Activated T-cell treated with anti-CD3 and anti-CD28 coated beads, Interleukin-2, amount 50 U/mL, for 72 hours (primary cell): ENCODE measurements at regions not wholly inside any gene's neighbourhood (a gene's known extent, or its start where the extent isn't known, plus 50 kb on each side); places are given as distances from the start of the nearest gene placed in this dataset.

ENCODE experiments used
- ATAC-seq, 2 donors: fragments of 150-1000 bp; cut with Tn5 transposase; replicated peaks in 1 of 2; 2 replicates each; pipeline ENCODE4 v1.10.0; 2021; ENCODE audit warnings: moderate library complexity in 2 of 2, mild to moderate bottlenecking in 1 of 2
- DNase-seq, 2 donors: peaks; one replicate each; pipeline ENCODE4 v3.0.0; 2021 to 2022; ENCODE audit warnings: mixed read lengths in 1 of 2
- H3K27ac Mint-ChIP-seq: one replicate; pipeline ENCODE4 v1.8.0; 2022; ENCODE audit warnings: mild to moderate bottlenecking, moderate library complexity, mixed read lengths
- H3K27me3 Mint-ChIP-seq: one replicate; pipeline ENCODE4 v1.8.0; 2022; ENCODE audit warnings: low read depth, mixed read lengths
- H3K36me3 Mint-ChIP-seq, 2 donors: one replicate each; pipeline ENCODE4 v1.8.0; 2022; ENCODE audit warnings: mixed read lengths in 2 of 2, mild to moderate bottlenecking in 1 of 2; ENCODE audit not compliant: insufficient read depth in 2 of 2
- H3K4me1 Mint-ChIP-seq: one replicate; pipeline ENCODE4 v1.8.0; 2022; ENCODE audit warnings: low read depth, mixed read lengths
- H3K4me3 Mint-ChIP-seq, 2 donors: one replicate each; pipeline ENCODE4 v1.8.0; 2022; ENCODE audit warnings: mild to moderate bottlenecking in 2 of 2, mixed read lengths in 2 of 2, moderate library complexity in 2 of 2
- H3K9me3 Mint-ChIP-seq, 2 donors: one replicate each; pipeline ENCODE4 v1.8.0; 2022; ENCODE audit warnings: mixed read lengths in 2 of 2

DNA sequence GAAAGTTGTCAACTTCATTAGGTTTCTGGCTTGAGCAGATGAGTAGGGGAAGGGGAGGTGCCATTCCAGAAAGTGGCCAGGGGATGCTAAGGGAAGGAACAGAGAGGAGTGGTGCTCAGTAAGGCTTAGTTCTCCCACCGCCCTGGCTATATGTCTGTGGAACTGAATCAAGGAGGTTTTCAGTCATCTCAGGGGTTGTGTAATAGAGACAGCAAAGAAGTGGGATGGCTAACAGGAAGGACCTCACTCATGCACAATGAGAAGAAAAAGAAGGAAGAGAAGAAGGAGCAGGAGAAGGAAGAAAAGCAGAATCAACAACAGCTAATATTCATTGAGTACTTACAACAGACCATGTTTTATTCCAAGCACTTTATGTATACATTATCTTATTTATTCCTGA lies 368.7 kb downstream of the MID1IP1 start:
- H3K4me3 Mint-ChIP-seq: no peak overlapping the region
- DNase-seq (no peak), ATAC-seq (no peak)
- H3K27ac Mint-ChIP-seq: no peak overlapping the region
- H3K9me3 Mint-ChIP-seq: no peaks in the 10 kb centered on the region
- H3K36me3 Mint-ChIP-seq: no peaks in the 10 kb centered on the region
- peaks cover 46% of the 10 kb centered on the region for H3K4me1 Mint-ChIP-seq
- H3K27me3 Mint-ChIP-seq: peaks cover 23% of the 10 kb centered on the region

DNA sequence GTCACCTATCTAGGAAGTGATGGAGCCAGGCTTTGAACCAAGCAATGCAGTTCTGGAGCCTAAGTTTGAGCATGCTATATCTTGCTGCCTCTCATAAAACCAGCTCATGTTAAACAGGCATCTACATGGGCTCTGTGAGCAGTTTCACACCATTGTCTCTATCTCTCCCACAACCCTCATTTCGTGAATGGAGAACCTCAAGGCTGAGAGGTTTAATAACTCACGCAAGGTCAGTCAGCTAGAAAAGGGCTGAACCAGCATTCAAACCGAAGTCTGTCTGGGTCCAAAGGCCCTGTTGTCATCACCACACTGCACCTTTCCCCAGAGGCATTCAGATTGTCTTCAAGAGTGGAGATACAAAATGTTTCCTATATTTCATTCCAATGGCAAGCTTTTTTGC lies 369.2 kb downstream of the MID1IP1 start:
- Mint-ChIP-seq H3K27ac (no peak overlapping the region), H3K4me3 (no peak overlapping the region), H3K36me3 (no peaks in the 10 kb centered on the region), H3K9me3 (no peaks in the 10 kb centered on the region), H3K27me3 (peaks cover 18% of the 10 kb centered on the region), H3K4me1 (peaks cover 46% of the 10 kb centered on the region)
- no peak for ATAC-seq
- DNase-seq: no peak

- H3K27me3 Mint-ChIP-seq: peaks cover 10% of the 10 kb centered on the region
- H3K4me1 Mint-ChIP-seq: peaks cover 49% of the 10 kb centered on the region
- ATAC-seq (no peak), DNase-seq (no peak)
- no peak overlapping the region for H3K27ac Mint-ChIP-seq
- no peak overlapping the region for H3K4me3 Mint-ChIP-seq
- H3K36me3 Mint-ChIP-seq: no peaks in the 10 kb centered on the region
- no peaks in the 10 kb centered on the region for H3K9me3 Mint-ChIP-seq
These were observed 370.4 kb downstream of the MID1IP1 start for GRCh38 chrX:39171686-39172085.

DNA sequence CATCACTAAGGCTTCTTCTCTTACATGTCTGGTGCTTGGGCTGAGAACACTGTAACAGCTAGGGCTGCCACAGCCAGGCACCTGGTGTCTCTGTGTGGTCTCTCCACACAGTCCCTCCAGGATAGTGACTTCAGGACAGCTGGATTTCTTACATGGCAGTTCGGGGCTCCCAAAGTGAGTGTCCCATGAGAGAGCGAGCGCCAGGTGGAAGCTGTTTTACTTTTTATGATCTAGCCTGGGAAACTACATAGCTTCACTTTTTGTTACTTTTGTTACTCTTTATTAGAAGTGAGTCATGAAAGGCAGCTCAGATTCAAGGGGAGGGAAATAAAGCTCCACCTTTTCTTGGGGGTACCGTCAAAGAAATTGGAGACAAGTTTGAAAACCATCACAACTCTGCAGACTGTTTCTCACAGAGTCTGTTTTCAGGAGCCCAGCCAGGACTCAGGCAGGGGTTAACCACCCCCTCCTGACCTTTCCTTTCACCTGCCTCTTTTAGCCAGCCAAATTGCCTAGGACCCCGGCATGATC lies 373.0 kb downstream of the MID1IP1 start:
- Mint-ChIP-seq H3K27ac (no peak overlapping the region), H3K27me3 (peaks cover 2% of the 10 kb centered on the region), H3K4me3 (peak overlapping the region; percentile 62 to 74), H3K4me1 (peaks cover 42% of the 10 kb centered on the region), H3K36me3 (no peaks in the 10 kb centered on the region), H3K9me3 (peaks cover 0 to 3% of the 10 kb centered on the region in 2 donors)
- ATAC-seq: peak in 1 of 2 donors; percentile 21
- no peak for DNase-seq

GRCh38 chrX:39174772-39175417 lies 373.6 kb downstream of the MID1IP1 start:
- Mint-ChIP-seq H3K27ac (peak overlapping the region; percentile 52), H3K4me1 (peaks cover 42% of the 10 kb centered on the region), H3K36me3 (no peaks in the 10 kb centered on the region), H3K27me3 (no peaks in the 10 kb centered on the region), H3K4me3 (peak overlapping the region; percentile 62 to 74), H3K9me3 (peaks cover 0 to 3% of the 10 kb centered on the region in 2 donors)
- DNase-seq (peak; percentile 33 to 44), ATAC-seq (peak; percentile 80 to 86)

DNA sequence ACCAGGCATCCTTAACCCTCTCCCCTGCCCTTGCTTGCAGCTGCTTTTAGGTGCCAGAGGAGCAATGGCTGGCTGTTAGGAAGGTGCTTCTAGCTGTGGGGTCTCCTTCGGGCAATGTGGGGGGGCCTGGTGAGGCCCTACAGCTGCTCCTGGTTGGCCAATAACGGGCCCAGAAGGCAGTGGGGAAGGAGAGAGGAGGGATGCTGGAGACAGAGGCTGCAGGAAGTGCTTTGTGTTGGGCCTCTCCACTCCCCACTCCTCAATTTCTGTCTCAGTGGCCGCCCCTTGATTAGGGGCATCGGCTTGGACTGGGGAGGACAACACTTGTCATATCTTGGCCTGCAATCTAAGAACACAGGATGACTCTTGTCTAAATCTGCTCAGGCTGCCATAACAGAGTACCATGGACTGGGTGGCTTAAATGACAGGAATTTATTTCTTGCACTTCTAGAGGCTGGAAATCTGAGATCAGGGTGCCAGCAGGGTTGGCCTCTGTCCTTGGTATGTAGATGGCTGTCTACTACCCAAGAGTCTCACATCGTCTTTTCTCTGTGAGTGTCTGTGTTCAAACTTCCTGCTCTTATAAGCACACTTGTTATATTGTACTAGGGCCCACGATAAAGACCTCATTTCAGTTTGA lies 374.3 kb downstream of the MID1IP1 start:
- Mint-ChIP-seq H3K27me3 (no peaks in the 10 kb centered on the region), H3K36me3 (no peaks in the 10 kb centered on the region), H3K9me3 (peaks cover 0 to 3% of the 10 kb centered on the region in 2 donors), H3K27ac (peak overlapping the region; percentile 57), H3K4me1 (peaks cover 42% of the 10 kb centered on the region), H3K4me3 (peak overlapping the region; percentile 62 to 74)
- ATAC-seq (no peak), DNase-seq (no peak)

DNA sequence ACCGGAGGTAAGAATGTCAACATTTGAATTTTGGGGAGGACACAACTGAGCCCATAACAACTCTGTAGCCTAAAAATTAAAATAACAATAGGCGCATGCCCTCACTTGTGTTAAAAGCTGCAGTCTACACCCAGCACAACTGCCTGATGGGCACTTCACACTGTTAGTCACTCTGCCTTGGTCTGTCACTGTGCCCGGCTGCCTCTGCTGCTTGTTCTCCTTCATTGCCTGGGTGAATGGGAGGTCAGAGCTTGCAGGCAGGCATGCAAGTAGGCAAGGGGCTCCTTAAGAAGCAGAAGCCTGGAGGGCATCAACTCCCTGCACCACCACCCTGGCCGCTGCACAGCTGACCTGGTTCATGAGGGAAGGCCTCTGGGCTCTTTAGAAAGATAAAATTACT lies 374.8 kb downstream of the MID1IP1 start:
- Mint-ChIP-seq H3K4me3 (no peak overlapping the region), H3K4me1 (peaks cover 42% of the 10 kb centered on the region), H3K27me3 (no peaks in the 10 kb centered on the region), H3K9me3 (peaks cover 0 to 3% of the 10 kb centered on the region in 2 donors), H3K27ac (no peak overlapping the region), H3K36me3 (peaks cover 0 to 1% of the 10 kb centered on the region in 2 donors)
- ATAC-seq: no peak
- no peak for DNase-seq

DNA sequence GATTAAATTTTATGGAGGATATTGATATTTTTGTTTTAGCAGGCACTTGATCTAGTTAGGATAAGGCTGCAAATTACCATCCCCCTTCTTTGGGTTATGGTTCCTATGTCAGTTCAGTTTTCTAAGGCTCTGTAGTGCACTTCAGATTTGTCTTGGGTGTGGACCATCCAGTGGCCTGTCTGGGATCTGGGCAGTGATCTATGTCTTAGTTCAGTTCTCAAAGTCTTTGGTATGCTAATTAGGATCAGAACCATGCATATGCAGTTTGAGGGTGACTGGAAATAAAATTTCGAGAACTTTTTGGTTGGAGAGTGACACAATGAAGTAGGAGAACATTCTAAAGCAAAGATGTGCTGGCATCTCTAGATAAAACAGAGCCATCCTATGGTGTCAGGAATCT lies 388.2 kb downstream of the MID1IP1 start:
- H3K36me3 Mint-ChIP-seq: peaks cover 0 to 12% of the 10 kb centered on the region in 2 donors
- peaks cover 3 to 4% of the 10 kb centered on the region in 2 donors for H3K9me3 Mint-ChIP-seq
- peaks cover 1% of the 10 kb centered on the region for H3K4me1 Mint-ChIP-seq
- no peak overlapping the region for H3K27ac Mint-ChIP-seq
- H3K4me3 Mint-ChIP-seq: no peak overlapping the region
- peaks cover 33% of the 10 kb centered on the region for H3K27me3 Mint-ChIP-seq
- DNase-seq (no peak), ATAC-seq (no peak)

GRCh38 chrX:39194673-39195072 lies 393.4 kb downstream of the MID1IP1 start:
- peaks cover 43% of the 10 kb centered on the region for H3K4me1 Mint-ChIP-seq

DNA sequence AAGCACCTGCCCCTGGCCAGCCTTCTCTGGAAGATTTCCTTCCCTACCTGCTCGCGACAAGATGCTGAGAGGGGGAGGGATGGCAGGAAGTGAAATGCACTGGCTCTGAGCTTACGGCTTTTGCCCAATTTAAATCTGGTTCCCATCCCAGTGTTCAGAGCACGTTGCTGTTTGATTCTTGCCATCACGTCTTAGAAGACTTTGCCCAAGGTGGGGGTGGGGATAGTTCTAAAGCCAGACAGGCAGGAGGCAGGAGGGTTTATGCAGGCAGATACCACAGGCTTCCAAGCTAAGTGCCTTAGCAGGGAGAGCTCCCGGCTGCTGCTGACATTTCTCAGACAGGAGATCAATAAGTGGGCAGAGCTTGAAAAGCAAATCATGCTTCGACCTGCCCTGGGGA lies 393.9 kb downstream of the MID1IP1 start:
- no peak for DNase-seq
- H3K4me1 Mint-ChIP-seq: peaks cover 48% of the 10 kb centered on the region
- H3K4me3 Mint-ChIP-seq: peak overlapping the region; percentile 12 to 54
- peaks cover 23% of the 10 kb centered on the region for H3K27me3 Mint-ChIP-seq
- H3K9me3 Mint-ChIP-seq: no peaks in the 10 kb centered on the region
- no peak overlapping the region for H3K27ac Mint-ChIP-seq
- no peak for ATAC-seq
- peaks cover 0 to 1% of the 10 kb centered on the region in 2 donors for H3K36me3 Mint-ChIP-seq

More at GRCh38 chrX:39194673-39195072, 393.4 kb downstream of the MID1IP1 start:
- Mint-ChIP-seq H3K36me3 (no peaks in the 10 kb centered on the region), H3K27ac (no peak overlapping the region), H3K27me3 (peaks cover 26% of the 10 kb centered on the region), H3K9me3 (no peaks in the 10 kb centered on the region), H3K4me3 (peak overlapping the region in 1 of 2 donors; percentile 54)
- no peak for DNase-seq
- ATAC-seq: no peak

DNA sequence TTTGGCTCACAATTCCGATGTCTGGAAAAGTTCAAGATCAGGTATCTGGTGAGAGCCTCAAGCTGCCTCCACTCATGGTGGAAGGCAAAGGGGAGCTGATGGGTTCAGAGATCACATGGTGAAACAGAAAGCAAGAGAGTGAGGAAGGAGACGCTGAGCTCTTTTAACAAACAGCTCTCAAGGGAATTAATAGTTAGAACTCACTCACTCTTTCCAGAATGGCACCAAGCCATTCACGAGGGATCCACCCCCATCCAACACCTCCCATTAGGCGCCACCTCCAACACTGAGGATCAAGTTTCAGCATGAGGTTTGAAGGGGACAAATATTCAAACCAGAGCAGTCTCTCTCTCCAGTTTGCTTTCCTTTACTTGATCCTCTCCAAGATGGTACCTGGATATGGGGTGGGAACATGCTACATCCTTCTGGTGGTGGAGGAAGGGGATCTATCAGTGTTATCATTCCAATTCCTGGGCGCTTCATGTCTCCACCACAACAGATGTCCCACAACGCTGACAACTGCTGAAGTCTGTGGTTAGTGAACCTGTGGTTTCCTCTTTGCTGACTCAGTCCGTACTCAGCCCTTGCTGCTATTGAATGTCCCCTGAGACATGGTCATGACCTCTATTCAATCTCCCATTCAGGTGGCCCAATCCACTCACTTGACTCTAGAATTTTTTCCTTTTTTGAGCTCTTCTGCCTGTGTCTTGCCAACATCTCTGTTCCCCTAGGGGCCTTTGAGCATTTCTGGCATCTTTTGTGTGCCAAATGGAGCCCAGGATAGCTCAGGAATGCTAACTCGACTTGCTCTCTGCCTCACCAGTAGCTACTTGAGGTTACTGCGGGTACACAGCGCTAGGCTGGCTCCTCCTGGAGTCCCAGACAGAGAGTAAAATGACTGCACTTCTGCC lies 395.2 kb downstream of the MID1IP1 start:
- H3K27me3 Mint-ChIP-seq: peaks cover 19% of the 10 kb centered on the region
- H3K36me3 Mint-ChIP-seq: peaks cover 0 to 2% of the 10 kb centered on the region in 2 donors
- H3K9me3 Mint-ChIP-seq: no peaks in the 10 kb centered on the region
- DNase-seq (peak; percentile 60 to 65), ATAC-seq (peak; percentile 93 to 94)
- H3K4me1 Mint-ChIP-seq: peaks cover 61% of the 10 kb centered on the region
- peak overlapping the region; percentile 72 for H3K27ac Mint-ChIP-seq
- H3K4me3 Mint-ChIP-seq: peak overlapping the region; percentile 77 to 88

- Mint-ChIP-seq H3K27ac (no peak overlapping the region), H3K9me3 (no peaks in the 10 kb centered on the region), H3K4me3 (no peak overlapping the region), H3K4me1 (peaks cover 85% of the 10 kb centered on the region), H3K36me3 (peaks cover 0 to 2% of the 10 kb centered on the region in 2 donors), H3K27me3 (peaks cover 17% of the 10 kb centered on the region)
- no peak for DNase-seq
- ATAC-seq: no peak
These were observed 398.2 kb downstream of the MID1IP1 start for GRCh38 chrX:39199429-39199828.
